ENCODE measurements at regions not wholly inside any gene's neighbourhood (a gene's known extent, or its start where the extent isn't known, plus 50 kb on each side); places are given as distances from the start of the nearest gene placed in this dataset.

- no peak for DNase-seq (ENCODE audit: low read depth in 2 of 2)
These were observed 285.6 kb downstream of the ETS1 start for GRCh38 chr11:128301756-128302155.

GRCh38 chr11:128300785-128301184 is 286.6 kb downstream of the ETS1 start:
- no peak for DNase-seq (ENCODE audit: low read depth in 2 of 2)

- no peak for DNase-seq (ENCODE audit: low read depth in 2 of 2)
These were observed 288.1 kb downstream of the ETS1 start for GRCh38 chr11:128299132-128299726.

- DNase-seq (ENCODE audit: low read depth in 2 of 2): no peak
These were observed 289.1 kb downstream of the ETS1 start for GRCh38 chr11:128298271-128298670.

GRCh38 chr11:128297805-128298204 is 289.6 kb downstream of the ETS1 start:
- no peak for DNase-seq (ENCODE audit: low read depth in 2 of 2)

GRCh38 chr11:128297091-128297651 is 290.2 kb downstream of the ETS1 start:
- DNase-seq (ENCODE audit: low read depth in 2 of 2): no peak

DNA sequence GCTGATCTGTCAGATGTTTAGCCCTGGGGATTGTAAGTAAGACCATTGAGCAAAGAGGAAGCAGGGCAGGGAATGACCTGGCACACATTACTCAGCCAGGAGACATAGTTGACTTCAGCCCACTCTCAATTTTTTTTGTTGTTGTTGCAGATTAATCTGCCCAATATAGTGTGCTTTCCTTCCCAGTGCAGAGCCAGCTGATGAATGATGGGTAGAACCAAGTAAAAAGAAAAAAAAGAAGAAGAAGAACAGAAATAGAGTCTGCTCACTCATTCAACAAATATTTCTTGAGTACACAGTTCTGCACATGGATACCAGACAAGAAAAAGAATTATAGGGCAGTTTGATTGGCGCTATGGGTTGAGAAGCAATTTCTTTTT is 292.7 kb downstream of the ETS1 start:
- no peak for DNase-seq (ENCODE audit: low read depth in 2 of 2)

DNA sequence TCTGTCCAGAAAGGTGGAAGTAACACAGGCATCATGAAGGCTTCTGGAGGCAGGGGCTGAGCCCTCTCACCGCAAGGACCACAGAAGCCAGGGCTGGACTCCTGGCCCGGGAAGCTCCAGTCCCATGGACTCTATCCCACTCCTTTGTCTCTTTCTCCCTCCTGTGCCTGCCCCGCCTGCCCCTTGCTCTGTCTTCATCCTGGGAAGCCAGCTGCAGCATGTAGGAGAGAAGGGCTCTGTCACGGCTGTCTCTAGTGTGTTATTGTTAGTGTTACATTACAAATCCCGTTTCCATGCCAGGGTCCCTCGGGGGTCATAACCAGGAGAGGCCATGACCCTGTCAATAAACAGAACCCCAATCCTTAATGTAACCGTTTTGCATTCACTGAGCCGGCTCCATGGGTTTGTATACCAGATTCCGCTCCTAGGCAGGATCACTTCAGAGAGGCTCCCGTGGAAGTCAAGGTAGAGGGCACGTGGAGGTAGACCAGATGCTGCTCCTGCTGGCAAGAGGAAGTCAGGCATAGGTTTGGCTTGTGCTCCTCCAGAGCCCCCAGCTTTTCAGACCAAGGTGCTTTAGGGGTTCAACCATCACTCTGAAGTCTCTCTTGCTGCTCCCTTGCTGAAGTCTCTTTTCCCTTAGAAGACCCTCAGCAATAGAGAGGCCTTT is 293.2 kb downstream of the ETS1 start:
- DNase-seq (ENCODE audit: low read depth in 2 of 2): no peak

- peak; percentile 58 to 61 for DNase-seq (ENCODE audit: low read depth in 2 of 2)
These were observed 295.5 kb downstream of the ETS1 start for GRCh38 chr11:128291835-128292234.

GRCh38 chr11:128291007-128291406 is 296.4 kb downstream of the ETS1 start:
- no peak for DNase-seq (ENCODE audit: low read depth in 2 of 2)

DNA sequence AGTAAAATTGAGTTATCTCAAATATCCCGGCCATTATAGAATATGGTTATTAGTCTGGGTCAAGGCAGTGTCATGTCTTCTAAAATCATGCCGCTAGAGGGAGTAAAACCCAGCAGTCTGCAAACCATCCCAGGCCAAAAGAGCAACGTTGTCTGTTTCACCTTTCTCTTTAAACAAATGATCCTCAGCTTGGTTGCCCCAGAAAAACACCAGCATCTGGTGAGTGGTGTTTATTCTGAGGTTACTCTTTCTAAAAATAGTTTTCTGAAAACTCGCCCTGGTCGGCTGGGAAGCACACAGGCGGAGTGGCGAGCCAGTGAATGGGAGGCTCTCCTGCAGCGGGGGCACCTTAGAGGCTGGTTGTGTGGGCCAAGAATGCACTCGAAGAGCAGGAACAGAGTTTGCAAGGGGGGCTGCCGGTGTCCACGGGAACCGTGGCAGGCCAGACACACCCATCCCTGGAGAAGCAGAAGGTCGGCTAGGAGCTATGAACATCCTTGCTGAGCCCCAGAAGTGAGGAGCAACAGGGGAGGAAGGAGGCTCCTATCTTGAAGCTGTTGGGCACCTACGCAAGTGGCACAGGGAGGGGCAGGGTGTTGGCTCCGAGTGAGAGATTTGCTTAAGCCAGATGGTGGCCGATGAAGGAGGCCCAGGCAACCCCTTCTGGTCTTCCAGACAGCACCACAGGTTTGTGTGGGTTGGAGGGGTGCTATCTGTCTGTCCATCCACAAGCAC is 297.1 kb downstream of the ETS1 start:
- peak; percentile 44 to 61 for DNase-seq (ENCODE audit: low read depth in 2 of 2)

DNA sequence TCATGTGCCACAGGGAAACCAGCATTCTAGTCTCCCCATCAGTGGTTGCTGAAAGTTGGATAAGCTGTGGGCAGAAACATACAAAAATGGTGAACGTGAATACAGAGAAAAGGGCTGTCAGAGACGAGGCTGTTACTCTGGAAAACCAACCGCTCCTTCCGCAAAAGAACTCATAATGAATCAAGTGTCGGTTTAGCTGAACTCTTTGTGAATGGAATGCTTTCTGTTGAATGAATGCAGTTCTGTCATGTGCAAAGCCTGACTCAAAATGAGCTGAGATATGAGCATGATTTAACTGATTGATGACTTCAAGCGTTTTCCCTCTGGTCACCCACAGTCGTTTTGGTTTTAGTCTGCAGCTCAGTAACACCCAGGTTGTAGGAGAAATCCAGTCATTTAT is 298.3 kb downstream of the ETS1 start:
- DNase-seq (ENCODE audit: low read depth in 2 of 2): no peak

DNA sequence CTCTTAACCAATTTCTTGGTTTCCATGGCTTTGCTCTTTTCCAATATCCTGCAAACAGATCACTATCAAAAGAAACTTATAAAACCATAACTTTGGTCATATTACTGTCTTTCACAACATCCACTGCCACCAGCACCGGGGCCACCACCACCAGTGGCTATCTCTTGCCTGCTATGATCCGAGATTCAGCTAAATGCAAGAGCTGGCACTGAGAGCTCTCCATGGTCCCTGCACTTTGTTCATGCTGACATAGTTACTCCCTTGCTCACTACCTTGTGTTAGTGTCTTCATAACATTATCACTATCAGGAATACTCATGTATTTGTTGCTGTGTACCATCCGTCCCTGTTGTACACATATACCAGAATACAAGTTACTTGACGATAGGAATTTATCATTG is 299.0 kb downstream of the ETS1 start:
- no peak for DNase-seq (ENCODE audit: low read depth in 2 of 2)

- DNase-seq (ENCODE audit: low read depth in 2 of 2): no peak
These were observed 302.0 kb downstream of the ETS1 start for GRCh38 chr11:128285321-128285720.

GRCh38 chr11:128284634-128285033 is 302.7 kb downstream of the ETS1 start:
- DNase-seq (ENCODE audit: low read depth in 2 of 2): no peak

- DNase-seq (ENCODE audit: low read depth in 2 of 2): no peak
These were observed 303.9 kb downstream of the ETS1 start for GRCh38 chr11:128283451-128283850.

DNA sequence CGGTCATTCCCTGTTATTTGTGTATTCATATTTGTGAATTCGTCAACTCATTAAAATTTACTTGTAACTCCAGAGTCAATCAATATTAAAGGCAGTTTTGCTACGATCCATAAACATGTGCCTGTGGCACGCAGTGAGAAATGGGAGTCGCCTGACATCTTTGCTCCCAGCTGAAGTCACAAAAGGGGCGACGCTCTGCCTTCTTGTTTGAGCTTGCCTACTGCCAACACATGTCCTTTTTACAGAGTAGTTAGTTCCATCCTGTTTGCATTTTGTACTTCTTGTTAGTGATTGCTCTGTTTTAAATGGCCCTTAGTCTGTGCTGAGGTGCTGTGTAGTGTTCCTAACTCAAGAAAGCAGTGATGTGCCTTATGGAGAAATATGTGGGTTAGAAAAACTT is 305.3 kb downstream of the ETS1 start:
- no peak for DNase-seq (ENCODE audit: low read depth in 2 of 2)

DNA sequence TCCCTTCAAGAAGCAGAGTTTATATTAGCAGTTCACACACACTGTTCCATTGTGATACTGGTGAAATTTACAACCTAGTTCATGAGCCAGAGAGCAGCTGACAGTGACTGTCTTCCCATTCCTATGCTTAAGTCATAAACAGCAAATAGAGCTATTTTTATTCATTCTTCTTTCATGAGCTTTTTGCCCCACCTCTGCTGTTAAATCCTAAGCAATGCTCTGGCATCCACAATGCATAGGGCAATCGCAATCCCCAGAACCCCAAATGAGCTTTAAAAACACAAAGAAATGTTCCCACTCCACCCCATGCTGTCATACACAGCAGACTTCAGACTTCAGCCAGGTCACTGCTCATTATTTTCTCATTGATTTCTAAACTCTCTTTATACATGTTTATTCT is 307.5 kb downstream of the ETS1 start:
- no peak for DNase-seq (ENCODE audit: low read depth in 2 of 2)

- no peak for DNase-seq (ENCODE audit: low read depth in 2 of 2)
These were observed 313.6 kb downstream of the ETS1 start for GRCh38 chr11:128273736-128274135.

GRCh38 chr11:128271401-128271800 is 316.0 kb downstream of the ETS1 start:
- no peak for DNase-seq (ENCODE audit: low read depth in 2 of 2)

DNA sequence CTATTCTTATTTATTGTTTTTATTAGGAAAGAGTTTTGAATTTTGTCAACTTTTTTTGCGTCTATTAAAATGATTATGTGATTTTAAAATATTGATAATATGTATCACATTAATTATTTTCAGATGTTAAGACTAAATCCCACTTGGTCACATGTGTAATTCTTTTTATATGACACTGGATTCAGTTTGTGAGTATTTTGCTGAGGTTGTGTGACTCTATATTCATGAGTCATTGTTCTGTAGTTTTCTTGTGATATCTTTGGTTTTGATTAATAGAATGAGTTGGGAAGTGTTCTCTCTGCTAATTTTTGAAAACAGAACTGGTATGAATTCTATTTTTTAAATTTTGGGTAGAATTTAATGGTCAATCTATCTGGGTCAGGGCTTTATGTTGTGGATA is 317.9 kb downstream of the ETS1 start:
- DNase-seq (ENCODE audit: low read depth in 2 of 2): no peak

- no peak for DNase-seq (ENCODE audit: low read depth in 2 of 2)
These were observed 320.5 kb downstream of the ETS1 start for GRCh38 chr11:128266893-128267292.
